ENCODE measurements at regions not wholly inside any gene's neighbourhood (a gene's known extent, or its start where the extent isn't known, plus 50 kb on each side); places are given as distances from the start of the nearest gene placed in this dataset.

GRCh38 chr13:70407486-70407885, 299.2 kb upstream of the KLHL1 start:
- no peak overlapping the region for H3K9ac ChIP-seq
- H3K27ac ChIP-seq: no peak overlapping the region
- TF ChIP-seq CTCF (conservative IDR thresholded peaks at IDR 0.05; ENCODE audit: low read depth, low read length): no peak
- H2AFZ ChIP-seq (ENCODE audit: low read depth): no peak overlapping the region
- H3K4me1 ChIP-seq (ENCODE audit: low read depth, poor library complexity, severe bottlenecking): no peaks in the 10 kb centered on the region
- no peaks in the 10 kb centered on the region for H3K36me3 ChIP-seq (ENCODE audit: insufficient read depth)
- H4K20me1 ChIP-seq (ENCODE audit: insufficient read depth): no peaks in the 10 kb centered on the region
- no peaks in the 10 kb centered on the region for H3K27me3 ChIP-seq (ENCODE audit: insufficient read depth, low read depth)
- H3K4me3 ChIP-seq (IDR thresholded peaks at IDR 0.05; ENCODE audit: insufficient read depth, low read depth, low read length): no peak overlapping the region
- no peak overlapping the region for H3K4me2 ChIP-seq
- no peaks in the 10 kb centered on the region for H3K79me2 ChIP-seq (ENCODE audit: insufficient read depth, low read depth)

GRCh38 chr13:70405266-70405665, 297.0 kb upstream of the KLHL1 start:
- Histone ChIP-seq H3K4me2 (no peak overlapping the region), H3K4me3 (IDR thresholded peaks at IDR 0.05; ENCODE audit: insufficient read depth, low read depth, low read length) (no peak overlapping the region), H3K79me2 (ENCODE audit: insufficient read depth, low read depth) (no peaks in the 10 kb centered on the region), H2AFZ (ENCODE audit: low read depth) (no peak overlapping the region), H3K27ac (no peak overlapping the region), H3K36me3 (ENCODE audit: insufficient read depth) (no peaks in the 10 kb centered on the region), H3K27me3 (ENCODE audit: insufficient read depth, low read depth) (no peaks in the 10 kb centered on the region), H3K4me1 (ENCODE audit: low read depth, poor library complexity, severe bottlenecking) (no peaks in the 10 kb centered on the region), H3K9ac (no peak overlapping the region), H4K20me1 (ENCODE audit: insufficient read depth) (no peaks in the 10 kb centered on the region)
- no peak for TF ChIP-seq CTCF (conservative IDR thresholded peaks at IDR 0.05; ENCODE audit: low read depth, low read length)

- Histone ChIP-seq H3K4me2 (no peak overlapping the region), H3K36me3 (ENCODE audit: insufficient read depth) (no peaks in the 10 kb centered on the region), H3K4me1 (ENCODE audit: low read depth, poor library complexity, severe bottlenecking) (no peaks in the 10 kb centered on the region), H3K27me3 (ENCODE audit: insufficient read depth, low read depth) (no peaks in the 10 kb centered on the region), H3K79me2 (ENCODE audit: insufficient read depth, low read depth) (no peaks in the 10 kb centered on the region), H2AFZ (ENCODE audit: low read depth) (no peak overlapping the region), H3K4me3 (IDR thresholded peaks at IDR 0.05; ENCODE audit: insufficient read depth, low read depth, low read length) (no peak overlapping the region), H3K27ac (no peak overlapping the region), H4K20me1 (ENCODE audit: insufficient read depth) (no peaks in the 10 kb centered on the region), H3K9ac (no peak overlapping the region)
- no peak for TF ChIP-seq CTCF (conservative IDR thresholded peaks at IDR 0.05; ENCODE audit: low read depth, low read length)
Measured at GRCh38 chr13:70394031-70394548, 285.8 kb upstream of the KLHL1 start.

GRCh38 chr13:70391678-70392077, 283.4 kb upstream of the KLHL1 start:
- H3K36me3 ChIP-seq (ENCODE audit: insufficient read depth): no peaks in the 10 kb centered on the region
- H2AFZ ChIP-seq (ENCODE audit: low read depth): no peak overlapping the region
- H4K20me1 ChIP-seq (ENCODE audit: insufficient read depth): no peaks in the 10 kb centered on the region
- no peaks in the 10 kb centered on the region for H3K79me2 ChIP-seq (ENCODE audit: insufficient read depth, low read depth)
- H3K4me2 ChIP-seq: no peak overlapping the region
- no peaks in the 10 kb centered on the region for H3K4me1 ChIP-seq (ENCODE audit: low read depth, poor library complexity, severe bottlenecking)
- no peaks in the 10 kb centered on the region for H3K27me3 ChIP-seq (ENCODE audit: insufficient read depth, low read depth)
- no peak overlapping the region for H3K27ac ChIP-seq
- H3K9ac ChIP-seq: no peak overlapping the region
- no peak for TF ChIP-seq CTCF (conservative IDR thresholded peaks at IDR 0.05; ENCODE audit: low read depth, low read length)
- no peak overlapping the region for H3K4me3 ChIP-seq (IDR thresholded peaks at IDR 0.05; ENCODE audit: insufficient read depth, low read depth, low read length)
